Activated T-cell treated with anti-CD3 and anti-CD28 coated beads, Interleukin-2, amount 50 U/mL, for 72 hours (primary cell): ENCODE measurements at regions not wholly inside any gene's neighbourhood (a gene's known extent, or its start where the extent isn't known, plus 50 kb on each side); places are given as distances from the start of the nearest gene placed in this dataset.
"Not testable (repeated sequence)": the region's sequence is repeated elsewhere in the genome, so short reads cannot be mapped to it uniquely, and the experiment has no call there.

ENCODE experiments used
- ATAC-seq, 2 donors: fragments of 150-1000 bp; cut with Tn5 transposase; replicated peaks in 1 of 2; 2 replicates each; pipeline ENCODE4 v1.10.0; 2021; ENCODE audit warnings: moderate library complexity in 2 of 2, mild to moderate bottlenecking in 1 of 2
- DNase-seq, 2 donors: peaks; one replicate each; pipeline ENCODE4 v3.0.0; 2021 to 2022; ENCODE audit warnings: mixed read lengths in 1 of 2
- H3K27ac Mint-ChIP-seq: one replicate; pipeline ENCODE4 v1.8.0; 2022; ENCODE audit warnings: mild to moderate bottlenecking, moderate library complexity, mixed read lengths
- H3K27me3 Mint-ChIP-seq: one replicate; pipeline ENCODE4 v1.8.0; 2022; ENCODE audit warnings: low read depth, mixed read lengths
- H3K36me3 Mint-ChIP-seq, 2 donors: one replicate each; pipeline ENCODE4 v1.8.0; 2022; ENCODE audit warnings: mixed read lengths in 2 of 2, mild to moderate bottlenecking in 1 of 2; ENCODE audit not compliant: insufficient read depth in 2 of 2
- H3K4me1 Mint-ChIP-seq: one replicate; pipeline ENCODE4 v1.8.0; 2022; ENCODE audit warnings: low read depth, mixed read lengths
- H3K4me3 Mint-ChIP-seq, 2 donors: one replicate each; pipeline ENCODE4 v1.8.0; 2022; ENCODE audit warnings: mild to moderate bottlenecking in 2 of 2, mixed read lengths in 2 of 2, moderate library complexity in 2 of 2
- H3K9me3 Mint-ChIP-seq, 2 donors: one replicate each; pipeline ENCODE4 v1.8.0; 2022; ENCODE audit warnings: mixed read lengths in 2 of 2

GRCh38 chr5:87729781-87730180, 317.1 kb upstream of the CCNH start:
- Mint-ChIP-seq H3K27me3 (no peaks in the 10 kb centered on the region), H3K4me3 (no peak overlapping the region), H3K4me1 (no peaks in the 10 kb centered on the region), H3K9me3 (no peaks in the 10 kb centered on the region), H3K36me3 (no peaks in the 10 kb centered on the region), H3K27ac (no peak overlapping the region)
- DNase-seq: no peak
- ATAC-seq: no peak

- no peak for ATAC-seq
- Mint-ChIP-seq H3K9me3 (no peaks in the 10 kb centered on the region), H3K4me3 (no peak overlapping the region), H3K4me1 (no peaks in the 10 kb centered on the region), H3K27ac (no peak overlapping the region), H3K36me3 (peaks cover 0 to 2% of the 10 kb centered on the region in 2 donors), H3K27me3 (no peaks in the 10 kb centered on the region)
- DNase-seq: no peak
These were observed 309.6 kb upstream of the CCNH start for GRCh38 chr5:87722286-87722685.

GRCh38 chr5:87718224-87718925, 305.6 kb upstream of the CCNH start:
- not testable (repeated sequence) for H3K27me3 Mint-ChIP-seq, H3K4me3 Mint-ChIP-seq, H3K9me3 Mint-ChIP-seq, ATAC-seq, H3K27ac Mint-ChIP-seq, H3K36me3 Mint-ChIP-seq, DNase-seq, H3K4me1 Mint-ChIP-seq

- Mint-ChIP-seq H3K4me3 (no peak overlapping the region), H3K36me3 (peaks cover 0 to 2% of the 10 kb centered on the region in 2 donors), H3K9me3 (no peaks in the 10 kb centered on the region), H3K4me1 (no peaks in the 10 kb centered on the region), H3K27me3 (no peaks in the 10 kb centered on the region), H3K27ac (no peak overlapping the region)
- DNase-seq: no peak
- ATAC-seq: no peak
These were observed 305.0 kb upstream of the CCNH start for GRCh38 chr5:87717761-87718160.

- Mint-ChIP-seq H3K27ac (no peak overlapping the region), H3K4me1 (no peaks in the 10 kb centered on the region), H3K4me3 (no peak overlapping the region), H3K27me3 (no peaks in the 10 kb centered on the region), H3K36me3 (no peaks in the 10 kb centered on the region), H3K9me3 (peaks cover 0 to 2% of the 10 kb centered on the region in 2 donors)
- DNase-seq (no peak), ATAC-seq (no peak)
These were observed 293.1 kb upstream of the CCNH start for GRCh38 chr5:87705876-87706275.

- H3K4me1 Mint-ChIP-seq: no peaks in the 10 kb centered on the region
- DNase-seq (no peak), ATAC-seq (no peak)
- no peak overlapping the region for H3K4me3 Mint-ChIP-seq
- H3K27me3 Mint-ChIP-seq: no peaks in the 10 kb centered on the region
- no peaks in the 10 kb centered on the region for H3K36me3 Mint-ChIP-seq
- H3K9me3 Mint-ChIP-seq: peaks cover 2 to 4% of the 10 kb centered on the region in 2 donors
- H3K27ac Mint-ChIP-seq: no peak overlapping the region
These were observed 274.2 kb upstream of the CCNH start for GRCh38 chr5:87686975-87687374.

GRCh38 chr5:87686018-87686417, 273.3 kb upstream of the CCNH start:
- Mint-ChIP-seq H3K27ac (no peak overlapping the region), H3K4me1 (no peaks in the 10 kb centered on the region), H3K4me3 (no peak overlapping the region), H3K27me3 (no peaks in the 10 kb centered on the region), H3K36me3 (no peaks in the 10 kb centered on the region), H3K9me3 (peaks cover 0 to 4% of the 10 kb centered on the region in 2 donors)
- no peak for DNase-seq
- no peak for ATAC-seq

- Mint-ChIP-seq H3K27ac (no peak overlapping the region), H3K36me3 (no peaks in the 10 kb centered on the region), H3K9me3 (peaks cover 0 to 6% of the 10 kb centered on the region in 2 donors), H3K27me3 (no peaks in the 10 kb centered on the region), H3K4me1 (no peaks in the 10 kb centered on the region), H3K4me3 (no peak overlapping the region)
- no peak for ATAC-seq
- no peak for DNase-seq
These were observed 261.5 kb upstream of the CCNH start for GRCh38 chr5:87674235-87674634.

GRCh38 chr5:87671146-87671545, 258.4 kb upstream of the CCNH start:
- Mint-ChIP-seq H3K4me1 (no peaks in the 10 kb centered on the region), H3K9me3 (peaks cover 0 to 6% of the 10 kb centered on the region in 2 donors), H3K4me3 (no peak overlapping the region), H3K27ac (no peak overlapping the region), H3K27me3 (no peaks in the 10 kb centered on the region), H3K36me3 (no peaks in the 10 kb centered on the region)
- no peak for DNase-seq
- ATAC-seq: no peak

- Mint-ChIP-seq H3K27ac (no peak overlapping the region), H3K4me1 (no peaks in the 10 kb centered on the region), H3K4me3 (no peak overlapping the region), H3K36me3 (no peaks in the 10 kb centered on the region), H3K27me3 (no peaks in the 10 kb centered on the region), H3K9me3 (no peaks in the 10 kb centered on the region)
- DNase-seq (no peak), ATAC-seq (no peak)
These were observed 252.4 kb upstream of the CCNH start for GRCh38 chr5:87665166-87665565.

- Mint-ChIP-seq H3K27me3 (no peaks in the 10 kb centered on the region), H3K4me1 (no peaks in the 10 kb centered on the region), H3K27ac (no peak overlapping the region), H3K9me3 (no peaks in the 10 kb centered on the region), H3K4me3 (no peak overlapping the region), H3K36me3 (no peaks in the 10 kb centered on the region)
- ATAC-seq (no peak), DNase-seq (no peak)
These were observed 249.2 kb upstream of the CCNH start for GRCh38 chr5:87661784-87662566.

- no peak overlapping the region for H3K4me3 Mint-ChIP-seq
- no peaks in the 10 kb centered on the region for H3K36me3 Mint-ChIP-seq
These were observed 240.5 kb upstream of the CCNH start for GRCh38 chr5:87653242-87653641.

GRCh38 chr5:87650284-87650683, 237.6 kb upstream of the CCNH start:
- Mint-ChIP-seq H3K27me3 (no peaks in the 10 kb centered on the region), H3K36me3 (no peaks in the 10 kb centered on the region), H3K27ac (no peak overlapping the region), H3K4me3 (no peak overlapping the region), H3K9me3 (peaks cover 0 to 1% of the 10 kb centered on the region in 2 donors), H3K4me1 (no peaks in the 10 kb centered on the region)
- ATAC-seq (no peak), DNase-seq (no peak)

More at GRCh38 chr5:87653242-87653641, 240.5 kb upstream of the CCNH start:
- no peaks in the 10 kb centered on the region for H3K9me3 Mint-ChIP-seq
- ATAC-seq (no peak), DNase-seq (no peak)
- H3K27me3 Mint-ChIP-seq: no peaks in the 10 kb centered on the region
- H3K4me1 Mint-ChIP-seq: no peaks in the 10 kb centered on the region
- H3K27ac Mint-ChIP-seq: no peak overlapping the region
